NOMO-1 (cell line): ENCODE measurements at regions not wholly inside any gene's neighbourhood (a gene's known extent, or its start where the extent isn't known, plus 50 kb on each side); places are given as distances from the start of the nearest gene placed in this dataset.

Source experiments
- DNase-seq, 2 experiments: peaks; one replicate each; lab custom pipeline; 2025; ENCODE audit not compliant: unreplicated experiment in 2 of 2; lab: John Stamatoyannopoulos, UW

DNA sequence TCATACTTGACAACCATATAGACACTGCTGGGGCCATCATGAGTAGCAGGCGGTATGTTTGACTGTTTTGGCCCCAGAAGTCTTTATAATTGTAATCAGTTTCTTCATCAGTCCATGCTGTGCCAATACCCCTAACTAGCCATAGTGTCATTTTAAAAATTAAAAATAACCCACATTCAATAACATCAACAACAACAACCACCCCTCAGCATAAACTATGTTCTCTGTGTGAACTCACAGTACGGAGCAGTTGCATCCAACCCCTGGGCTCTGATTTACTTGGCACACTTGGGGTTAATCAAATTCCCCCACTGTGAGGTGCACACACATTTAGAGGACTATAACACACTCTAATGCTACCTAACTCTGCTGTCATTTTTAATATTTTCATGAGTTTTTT lies 553.7 kb downstream of the USP25 start:
- DNase-seq = no peak

DNA sequence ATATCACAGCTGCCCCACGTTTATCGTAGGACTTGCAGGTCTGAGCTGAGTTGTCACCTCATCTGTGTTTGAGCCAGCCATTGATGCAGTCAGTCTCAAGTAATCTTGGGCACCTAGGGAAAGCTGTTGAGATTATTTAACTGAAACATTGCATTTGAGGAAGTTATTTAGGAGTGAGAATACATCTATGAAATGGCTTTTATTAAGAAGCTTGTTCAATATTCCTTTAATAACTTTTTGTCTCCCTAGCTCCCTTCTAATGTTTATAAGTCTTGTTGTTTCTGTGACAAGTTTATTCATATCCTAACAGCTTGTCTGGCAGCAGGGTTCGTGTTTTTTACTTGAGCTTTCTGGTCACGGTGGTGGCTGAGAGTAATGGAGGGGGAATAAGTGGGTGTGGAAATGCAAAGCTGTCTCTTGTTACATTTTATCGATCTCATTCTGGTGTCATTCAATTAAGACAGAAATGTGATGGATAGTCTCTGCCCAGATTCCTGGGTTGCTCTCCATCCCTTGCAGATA lies 555.9 kb downstream of the USP25 start:
- no peak for DNase-seq

DNA sequence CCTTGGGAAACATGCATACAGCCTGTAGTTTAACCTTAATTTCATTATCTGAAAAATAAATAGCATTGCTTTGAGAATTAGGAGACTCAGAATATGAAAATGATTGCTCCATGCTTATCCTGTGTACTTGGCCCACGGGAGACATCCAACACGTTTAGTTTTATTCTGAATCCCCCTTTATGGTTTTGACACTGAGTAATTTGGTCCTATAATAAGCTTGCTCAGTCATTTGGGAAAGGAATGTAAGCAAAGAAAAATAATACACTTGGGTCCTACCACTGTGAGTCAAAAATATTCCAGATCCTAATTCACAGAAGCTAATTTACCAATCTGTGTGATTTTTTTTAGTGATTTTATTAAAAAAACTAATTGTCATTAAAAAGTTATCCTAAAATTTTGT lies 557.3 kb downstream of the USP25 start:
- no peak for DNase-seq

DNA sequence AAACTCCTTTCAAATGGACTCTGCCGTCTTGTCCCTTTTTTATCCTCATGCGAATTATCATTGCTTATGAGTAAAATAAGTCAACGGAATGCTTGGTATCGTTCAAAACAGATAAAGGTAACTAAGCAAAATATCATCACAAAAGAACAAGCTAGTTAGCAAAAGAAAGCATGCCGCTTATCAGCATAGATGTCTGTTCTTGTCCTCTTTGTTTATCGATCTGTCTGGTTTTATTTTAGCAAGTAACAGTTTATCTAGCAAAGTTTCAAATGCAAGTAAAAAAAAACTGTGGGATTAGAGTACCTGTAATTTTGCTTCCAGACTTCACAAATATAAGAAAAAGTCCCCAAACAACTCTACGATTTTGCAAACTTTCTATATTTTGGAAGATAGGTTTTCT lies 561.5 kb downstream of the USP25 start:
- DNase-seq = no peak

DNA sequence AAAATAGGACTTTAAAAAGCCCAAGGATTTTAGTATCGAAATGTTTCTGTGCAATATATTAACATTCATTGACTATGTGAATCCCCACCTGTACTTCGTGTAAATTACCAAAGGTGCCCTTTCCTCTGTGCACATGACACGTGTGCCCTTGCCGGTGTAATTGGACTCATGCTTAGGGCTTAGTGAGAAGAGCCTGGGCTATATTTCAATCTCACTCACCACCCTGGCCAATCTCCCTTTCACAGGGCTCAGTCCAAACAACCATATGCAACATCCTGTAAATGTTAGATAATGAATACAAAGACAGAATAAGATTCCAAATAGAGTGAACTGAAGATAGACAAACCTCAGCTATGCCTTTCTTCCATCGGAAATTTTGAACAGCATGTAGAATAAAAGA lies 564.3 kb downstream of the USP25 start:
- DNase-seq = no peak

DNA sequence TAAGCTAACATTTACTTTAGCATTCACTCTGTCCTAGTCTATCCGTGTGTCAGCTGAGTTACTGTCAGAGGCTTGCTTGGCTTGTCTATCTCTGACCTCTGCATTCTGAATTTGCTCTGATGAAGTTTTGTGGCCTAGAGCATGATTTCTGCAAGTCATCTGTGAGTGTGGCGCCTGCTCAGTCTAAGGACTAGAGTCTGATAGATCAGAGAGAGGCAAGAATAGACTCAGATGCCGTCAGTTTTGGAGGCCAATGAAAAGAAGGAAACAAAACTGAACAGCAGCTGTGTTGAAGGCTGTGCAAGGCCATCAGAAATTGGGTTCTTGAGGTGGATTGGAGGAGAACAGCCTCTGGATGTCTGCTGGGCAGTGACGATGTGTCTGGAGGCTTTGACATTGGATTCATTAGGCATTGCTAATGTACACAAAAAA lies 573.1 kb downstream of the USP25 start:
- DNase-seq = no peak

DNA sequence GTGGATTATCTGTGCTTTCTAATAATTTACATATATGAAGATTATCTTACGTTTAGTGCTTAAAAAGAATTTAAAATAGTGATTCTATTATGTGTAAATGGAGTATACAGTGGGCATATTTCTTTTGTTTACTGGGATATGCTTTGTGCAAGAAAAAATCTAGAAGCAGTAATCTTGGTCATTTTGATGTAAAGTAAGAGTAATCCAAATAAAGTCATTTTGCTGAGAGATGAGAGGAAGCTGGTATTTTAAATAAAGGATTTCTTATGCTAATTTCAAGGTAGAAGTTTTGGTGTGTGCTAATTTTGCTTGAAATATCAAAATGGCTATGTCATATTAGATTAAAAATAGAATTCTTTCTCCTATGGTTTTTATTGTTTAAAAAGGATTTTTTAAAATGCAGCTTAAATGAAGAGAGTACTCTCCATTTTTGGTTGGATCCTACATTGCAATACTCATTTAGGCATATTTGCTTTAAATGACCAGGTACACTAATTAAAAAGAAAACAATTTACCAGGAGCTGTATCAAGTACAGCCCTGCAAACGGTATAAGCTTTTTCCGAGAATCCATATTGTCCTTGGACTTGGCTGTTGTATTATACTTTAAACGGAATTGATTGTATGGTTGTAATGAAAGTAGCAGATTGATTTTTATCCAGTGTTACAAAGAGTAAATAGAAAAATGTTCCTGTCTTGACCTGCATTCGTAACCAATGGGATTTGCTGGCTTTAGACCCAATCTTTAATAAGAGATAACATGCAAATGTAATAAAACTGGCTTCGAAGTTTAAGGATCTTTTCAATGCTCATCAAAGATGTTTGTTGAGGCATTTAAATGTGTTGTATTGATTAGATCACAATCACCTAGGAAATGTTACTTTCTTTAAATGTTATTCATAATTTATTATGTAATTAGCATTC lies 574.7 kb downstream of the USP25 start:
- DNase-seq = no peak

DNA sequence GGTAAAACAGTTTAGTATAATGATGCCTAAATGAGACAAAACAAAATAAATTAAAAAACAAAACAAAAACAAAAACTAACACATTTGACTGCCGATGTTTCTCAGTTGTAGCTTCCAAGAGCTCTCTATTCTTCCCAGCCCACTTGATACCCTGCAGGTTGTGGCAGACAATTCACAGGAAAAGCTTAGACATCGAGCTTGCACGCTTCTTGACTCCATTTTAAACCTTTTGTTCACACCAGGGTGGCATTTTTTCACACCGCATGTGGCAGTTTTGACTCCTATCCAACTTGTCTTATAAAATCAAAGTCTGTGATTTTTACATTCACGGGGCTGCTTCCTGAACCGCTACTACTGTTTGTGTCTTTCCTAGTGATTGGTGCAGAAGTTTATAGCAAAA lies 575.9 kb downstream of the USP25 start:
- DNase-seq = no peak

DNA sequence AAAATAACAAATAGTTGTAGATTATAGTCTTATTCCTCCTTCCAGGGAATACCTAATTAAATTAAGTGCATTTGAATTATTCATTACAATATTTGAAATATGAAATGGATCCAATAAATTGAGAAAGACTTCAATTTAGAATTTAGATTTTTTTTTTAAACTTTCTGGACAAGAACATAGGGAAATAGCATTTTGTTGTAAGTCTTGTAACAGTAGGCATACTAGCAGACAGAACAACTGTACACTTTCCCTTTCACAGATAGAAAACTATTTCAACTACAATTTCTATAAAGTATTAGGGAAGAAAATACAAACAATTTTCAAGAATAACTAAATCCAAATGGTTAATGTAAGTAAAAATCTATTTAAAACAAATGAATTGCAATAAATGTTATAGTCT lies 577.5 kb downstream of the USP25 start:
- no peak for DNase-seq

DNA sequence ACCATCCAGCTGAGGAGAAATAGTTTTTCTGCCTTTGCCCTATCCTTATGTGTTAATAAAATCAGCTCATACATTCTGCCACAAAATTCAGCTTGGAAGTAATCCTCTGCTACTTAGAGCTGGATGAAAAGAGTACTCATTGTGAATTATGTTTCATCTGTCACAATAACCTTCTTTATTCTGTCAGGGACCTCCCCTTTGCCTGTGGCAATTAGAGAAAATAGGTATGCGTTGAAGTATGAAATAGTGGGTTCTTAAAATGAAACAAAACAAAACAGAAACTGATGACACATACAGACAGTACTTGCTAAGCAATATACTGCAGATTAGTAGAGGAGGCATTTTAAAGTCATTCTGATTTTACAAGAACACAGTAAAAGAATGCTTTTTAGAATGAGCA lies 578.5 kb downstream of the USP25 start:
- no peak for DNase-seq

DNA sequence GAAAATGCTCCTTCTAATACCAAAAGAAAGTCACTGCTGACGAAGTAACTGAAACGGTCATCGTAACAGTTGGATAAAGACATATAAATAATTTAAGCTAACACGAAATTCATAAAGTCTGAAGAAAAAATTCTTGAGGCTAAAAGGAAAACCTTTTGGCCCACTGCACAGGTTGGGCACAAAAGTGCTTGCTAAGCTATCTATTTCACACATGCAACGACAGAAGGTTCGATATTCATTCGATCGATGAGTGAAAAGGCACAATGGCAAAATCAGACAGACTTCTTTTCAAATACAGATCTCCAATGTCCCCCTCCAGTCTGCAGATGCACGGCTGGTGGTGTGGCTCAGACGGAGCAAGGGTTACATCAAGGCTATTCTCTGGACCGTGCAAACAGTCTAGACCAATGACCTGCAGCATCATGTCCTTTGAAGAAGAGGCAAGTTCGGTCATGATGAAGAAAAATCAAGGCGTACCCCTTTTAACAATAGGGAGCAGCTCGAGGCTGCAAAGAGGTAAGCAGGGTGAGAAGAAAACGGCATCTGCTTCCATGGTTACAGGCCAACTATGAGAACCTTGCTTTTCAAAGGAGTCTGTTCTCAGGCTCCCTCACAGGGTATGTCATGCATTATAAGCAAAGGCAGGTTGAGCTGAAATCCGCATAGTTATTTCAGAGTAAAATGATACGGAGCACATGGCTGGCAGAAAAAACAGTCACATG lies 579.6 kb downstream of the USP25 start:
- DNase-seq = no peak

DNA sequence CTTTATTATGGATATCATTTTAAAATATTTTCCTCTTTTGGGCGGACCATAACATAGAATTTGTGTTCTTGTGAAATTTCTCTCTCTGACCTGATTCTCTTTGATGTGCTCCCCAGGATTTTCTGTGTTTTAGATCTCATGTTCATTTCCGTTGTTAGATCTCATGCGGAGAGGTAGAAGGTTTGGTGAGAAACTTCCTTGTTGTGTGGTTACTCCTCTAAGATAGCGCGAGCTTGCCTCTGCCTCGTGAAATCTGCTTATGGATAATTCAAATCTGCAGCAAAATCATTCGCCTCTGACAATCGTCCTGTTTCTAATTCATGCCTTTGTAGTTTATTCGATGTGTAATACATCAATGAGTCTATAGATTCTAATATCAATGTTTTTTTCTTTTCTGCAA lies 580.4 kb downstream of the USP25 start:
- DNase-seq = no peak

DNA sequence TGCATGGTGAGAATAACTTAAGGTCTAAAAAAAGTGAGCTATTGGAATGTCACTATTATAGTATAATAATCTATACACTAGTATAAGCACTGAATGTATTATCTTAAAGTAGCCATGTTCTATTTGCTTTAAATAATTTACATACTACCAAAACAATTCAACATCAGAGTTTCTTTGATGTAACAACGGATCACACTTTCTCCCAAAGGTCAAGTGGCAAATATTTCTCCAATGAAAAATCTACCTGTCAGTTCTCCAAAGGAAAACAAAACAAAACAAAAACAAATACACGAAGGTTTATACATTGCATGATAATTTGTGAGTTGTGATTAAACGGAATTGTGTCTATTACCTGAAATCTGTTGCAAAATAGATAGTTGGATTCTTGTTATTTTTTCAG lies 581.4 kb downstream of the USP25 start:
- DNase-seq = no peak

DNA sequence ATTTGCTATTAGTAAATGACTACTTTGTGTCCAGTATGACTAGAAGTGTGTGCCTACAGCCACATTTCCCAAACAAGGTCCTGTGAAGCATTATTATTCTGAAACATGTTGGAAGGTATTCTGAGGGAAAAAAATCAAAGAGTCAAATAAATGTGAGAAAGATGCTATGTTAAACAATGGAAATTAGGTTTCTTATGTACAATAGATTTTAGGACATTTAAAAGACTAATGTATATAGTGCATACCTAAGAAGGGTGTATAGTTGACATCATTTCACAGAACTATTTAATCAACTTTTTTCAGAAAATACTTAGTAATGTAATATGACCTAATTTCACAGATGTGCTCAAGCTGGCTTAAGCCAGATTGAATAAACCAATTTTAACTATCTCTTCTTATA lies 582.5 kb downstream of the USP25 start:
- DNase-seq = no peak

DNA sequence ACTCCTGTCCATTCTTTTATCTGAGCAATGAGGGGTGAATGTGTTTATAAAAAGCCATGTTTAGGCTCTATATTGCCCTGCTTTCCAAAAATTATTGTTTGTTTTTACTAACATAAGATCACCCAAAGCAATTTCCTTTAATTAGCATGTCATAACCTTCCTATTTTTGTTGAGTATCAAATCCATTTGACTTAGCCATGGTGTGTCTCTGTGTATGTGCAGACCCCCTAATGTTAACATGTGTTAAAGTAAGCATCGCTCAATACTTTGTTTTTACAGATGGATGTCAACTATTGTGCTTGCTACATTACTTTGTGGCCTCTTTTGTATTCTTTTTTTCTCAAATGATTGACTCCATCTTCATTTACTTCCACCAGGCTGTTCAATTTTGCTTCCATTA lies 585.4 kb downstream of the USP25 start:
- DNase-seq = no peak

DNA sequence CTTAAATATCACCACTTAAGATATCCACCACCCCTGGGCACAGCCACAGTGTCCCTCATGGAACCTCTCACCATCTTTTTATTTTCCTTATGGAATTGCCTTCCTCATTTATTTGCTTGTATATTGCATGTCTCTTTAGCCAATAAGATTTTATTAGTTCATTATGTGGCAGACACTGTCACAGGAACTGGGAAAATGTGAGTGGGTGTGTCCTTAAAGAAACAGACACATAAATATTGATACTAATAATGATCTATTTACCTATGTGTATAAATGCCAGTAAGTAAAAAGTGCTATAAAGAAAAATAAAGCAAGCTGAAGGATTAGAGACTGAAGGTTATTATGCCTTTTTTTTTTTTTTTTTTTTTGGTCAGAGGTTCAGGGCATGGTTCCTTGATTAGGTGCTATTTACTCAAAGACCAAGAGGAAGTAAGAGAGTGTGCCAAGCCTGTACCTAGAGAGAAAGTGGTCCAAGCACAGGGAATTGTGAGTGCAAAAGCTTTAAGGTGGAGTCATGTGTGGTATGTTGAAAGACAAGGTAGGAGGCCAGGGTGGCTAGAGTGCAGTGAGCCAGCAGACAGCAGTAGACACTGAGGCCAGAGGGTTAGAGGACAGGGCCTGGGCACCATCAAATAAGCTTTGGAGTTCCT lies 589.0 kb downstream of the USP25 start:
- DNase-seq = no peak

DNA sequence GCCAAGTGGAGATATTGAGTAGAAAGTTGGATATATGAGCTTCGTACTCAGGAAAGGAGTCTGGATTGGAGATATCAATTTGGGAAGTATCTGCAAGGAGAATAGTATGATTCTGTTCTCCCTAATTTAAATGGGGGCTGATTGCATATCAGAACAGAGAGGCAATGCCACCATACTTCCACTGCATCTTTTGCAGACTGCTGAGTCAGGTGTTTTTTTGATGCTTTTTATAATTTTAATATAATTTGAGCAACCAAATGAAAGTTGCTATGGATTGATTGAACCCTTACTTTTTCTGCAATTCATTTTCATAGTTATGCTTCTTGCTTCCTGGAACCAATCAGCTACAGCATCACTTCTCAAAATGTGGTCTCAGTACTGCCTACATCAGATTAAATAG lies 590.3 kb downstream of the USP25 start:
- no peak for DNase-seq

DNA sequence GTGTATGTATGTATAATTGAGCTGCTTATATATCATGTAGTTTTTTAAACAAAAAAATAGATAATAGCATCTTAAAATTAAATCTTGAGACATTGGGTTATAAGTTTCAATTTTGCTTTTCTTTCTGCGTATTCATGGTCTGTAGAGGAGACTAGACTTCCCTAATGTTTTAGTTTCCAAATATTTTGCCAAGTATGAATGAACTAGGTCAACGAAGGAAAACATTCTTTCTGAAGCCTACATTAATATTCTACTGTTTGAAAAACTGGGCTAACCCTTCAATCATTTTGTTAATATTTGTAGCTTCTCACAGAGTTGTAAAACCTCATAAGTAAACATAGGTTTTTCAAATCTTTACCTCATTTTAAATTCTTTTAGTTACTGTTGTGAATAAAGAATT lies 592.7 kb downstream of the USP25 start:
- no peak for DNase-seq

DNA sequence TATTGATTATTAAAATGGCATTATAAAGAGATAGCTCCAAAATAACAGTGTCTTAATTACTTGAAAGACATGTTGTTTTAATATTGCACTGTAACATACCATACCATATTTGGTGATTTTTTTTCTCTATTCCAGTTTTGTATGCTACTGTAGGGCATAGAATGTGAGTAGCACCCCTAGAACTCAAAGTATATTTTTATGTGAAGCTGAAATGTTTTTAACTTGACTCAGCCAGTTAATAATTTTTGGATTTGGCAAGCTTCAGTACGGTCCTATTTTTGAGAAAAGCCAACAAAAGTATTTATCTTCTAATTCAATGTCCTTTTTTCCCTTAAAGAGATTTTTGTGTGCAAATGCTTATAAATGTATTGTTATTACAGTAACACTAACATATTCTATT lies 593.8 kb downstream of the USP25 start:
- DNase-seq = no peak

DNA sequence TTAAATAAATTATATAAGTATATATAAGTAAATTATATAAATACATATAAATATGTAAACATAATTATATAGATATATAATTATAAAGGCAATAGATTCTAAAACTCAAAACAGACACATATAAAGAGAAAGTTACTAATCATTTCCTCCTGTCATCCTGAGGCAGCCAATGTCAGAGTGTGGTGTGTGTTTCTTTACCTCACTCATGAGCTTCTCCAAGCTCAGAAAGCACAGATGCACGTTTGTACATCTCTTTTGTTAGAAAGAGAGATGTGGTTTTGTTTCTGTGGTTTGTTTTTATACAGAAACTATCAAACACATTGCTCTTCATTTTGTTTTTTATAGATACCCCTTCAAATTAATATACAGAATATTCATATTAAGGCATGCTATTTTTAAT lies 594.8 kb downstream of the USP25 start:
- no peak for DNase-seq

DNA sequence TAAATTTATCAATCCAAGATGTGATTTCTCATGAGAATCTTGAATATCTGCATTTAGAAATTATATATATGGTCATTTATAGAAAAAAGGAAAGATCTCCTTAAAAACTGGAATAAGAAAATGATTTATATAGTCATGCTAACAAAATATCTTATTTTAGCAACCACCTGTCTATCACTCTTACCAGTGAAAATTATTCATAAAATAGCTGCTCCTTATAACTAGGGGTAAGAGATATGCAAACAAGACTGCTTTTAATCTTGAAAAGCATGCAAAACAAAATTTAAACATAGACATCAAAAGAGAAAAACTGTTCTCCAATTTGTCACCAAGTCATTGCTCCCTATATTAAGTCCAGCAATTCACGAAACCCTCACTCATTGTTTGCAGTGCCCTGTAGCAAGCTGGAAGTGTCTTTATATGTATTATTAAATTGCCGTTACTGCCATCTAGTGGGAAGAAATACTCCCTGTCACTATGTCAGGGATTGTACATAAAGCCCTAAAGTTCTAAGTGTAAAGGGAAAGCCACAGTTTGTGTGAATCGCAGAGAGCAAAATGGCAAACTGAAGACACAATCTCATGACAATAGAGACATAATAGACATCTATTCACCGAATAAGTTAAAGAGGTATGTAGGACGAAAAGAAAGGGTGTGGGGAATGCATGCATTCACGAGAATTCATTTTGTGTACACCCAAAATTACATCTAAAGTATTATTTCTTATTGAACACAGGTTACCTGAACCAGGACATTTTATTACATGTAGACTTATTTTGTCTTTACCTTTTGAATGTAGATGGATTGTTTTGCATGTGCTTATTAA lies 600.5 kb downstream of the USP25 start:
- DNase-seq = peak in 1 of 2 experiments; percentile 26
